AG04450 (cell line): ENCODE measurements at regions not wholly inside any gene's neighbourhood (a gene's known extent, or its start where the extent isn't known, plus 50 kb on each side); places are given as distances from the start of the nearest gene placed in this dataset.

Experiments used
- CTCF ChIA-PET: fragments of 300-600, 350-600 bp; formaldehyde crosslinking; extraction: SDS; loops from one replicate; lab custom pipeline; 2022; ENCODE audit warnings: antibody characterized with exemption, inconsistent platforms; lab: Charles Lee
- POLR2A ChIA-PET: fragments of 350-600 bp; formaldehyde crosslinking; extraction: SDS; loops from one replicate; lab custom pipeline; 2021; ENCODE audit warnings: antibody characterized with exemption, inconsistent platforms; lab: Yijun Ruan, JAX
- DNase-seq: peaks from one replicate; pipeline ENCODE4 v3.0.0-alpha.2; 2011; ENCODE audit warnings: low read depth, low spot score
- H3K27ac ChIP-seq: one replicate; pipeline ENCODE4 v1.5.1; 2012; ENCODE audit warnings: low read depth, low read length, control low read depth
- H3K27me3 ChIP-seq: one replicate; pipeline ENCODE4 v1.6.0; 2012; ENCODE audit warnings: low read length; ENCODE audit not compliant: control insufficient read depth, insufficient read depth
- H3K4me3 ChIP-seq: 2 replicates; pipeline ENCODE4 v1.5.1; 2011; ENCODE audit warnings: mild to moderate bottlenecking, low read depth, low read length, control low read depth
- H3K9me3 ChIP-seq: 2 replicates; pipeline ENCODE4 v1.5.1; 2012; ENCODE audit warnings: low read length; ENCODE audit not compliant: control insufficient read depth, insufficient read depth
- CTCF ChIP-seq: IDR thresholded peaks from 2 replicates; pipeline ENCODE4 v1.5.1; 2011; ENCODE audit warnings: low read depth, low read length, control low read depth, inconsistent platforms

GRCh38 chr2:4844881-4845280, 847.3 kb upstream of the SOX11 start:
- Histone ChIP-seq H3K27ac (no peak overlapping the region), H3K4me3 (no peak overlapping the region), H3K27me3 (no peaks in the 10 kb centered on the region), H3K9me3 (peaks cover 27% of the 10 kb centered on the region)
- ChIA-PET CTCF (no interaction called here), POLR2A (no interaction called here)
- TF ChIP-seq CTCF, result no peak
- no peak for DNase-seq

- ChIA-PET CTCF (no interaction called here), POLR2A (no interaction called here)
- Histone ChIP-seq H3K27ac (no peak overlapping the region), H3K27me3 (no peaks in the 10 kb centered on the region), H3K4me3 (no peak overlapping the region), H3K9me3 (peaks cover 11% of the 10 kb centered on the region)
- DNase-seq, result no peak
- TF ChIP-seq CTCF, result no peak
These were observed 830.2 kb upstream of the SOX11 start for GRCh38 chr2:4862031-4862430.

- ChIA-PET CTCF (no interaction called here), POLR2A (no interaction called here)
- Histone ChIP-seq H3K9me3 (peaks cover 19% of the 10 kb centered on the region), H3K27ac (no peak overlapping the region), H3K27me3 (no peaks in the 10 kb centered on the region), H3K4me3 (no peak overlapping the region)
- TF ChIP-seq CTCF, result no peak
- DNase-seq, result no peak
These were observed 826.0 kb upstream of the SOX11 start for GRCh38 chr2:4866198-4866597.

- ChIA-PET POLR2A (no interaction called here), CTCF (no interaction called here)
- H3K4me3 ChIP-seq, result no peak overlapping the region
- no peak for DNase-seq
- no peak for TF ChIP-seq CTCF
- H3K9me3 ChIP-seq, result peaks cover 16% of the 10 kb centered on the region
- no peak overlapping the region for H3K27ac ChIP-seq
- no peaks in the 10 kb centered on the region for H3K27me3 ChIP-seq
These were observed 823.7 kb upstream of the SOX11 start for GRCh38 chr2:4868466-4868865.

- TF ChIP-seq CTCF, result no peak
- ChIA-PET POLR2A (no interaction called here), CTCF (no interaction called here)
- DNase-seq, result no peak
- H3K4me3 ChIP-seq, result no peak overlapping the region
- peaks cover 15% of the 10 kb centered on the region for H3K9me3 ChIP-seq
- no peaks in the 10 kb centered on the region for H3K27me3 ChIP-seq
- H3K27ac ChIP-seq, result no peak overlapping the region
These were observed 823.0 kb upstream of the SOX11 start for GRCh38 chr2:4869154-4869553.
